Osteoblast (primary cell): ENCODE measurements at regions not wholly inside any gene's neighbourhood (a gene's known extent, or its start where the extent isn't known, plus 50 kb on each side); places are given as distances from the start of the nearest gene placed in this dataset.
A peak's percentile ranks its signal among the peaks of the same experiment; 100 is the strongest.

Experiments used
- DNase-seq: peaks from one replicate; pipeline ENCODE4 v3.0.0; 2011; ENCODE audit warnings: low spot score, mixed read lengths; ENCODE audit not compliant: insufficient read length; ENCODE audit errors: missing footprints
- H2AFZ ChIP-seq: 2 replicates; pipeline ENCODE4 v1.6.0; 2011; ENCODE audit warnings: mild to moderate bottlenecking, low read length
- H3K27ac ChIP-seq: 2 replicates; pipeline ENCODE4 v1.5.1; 2011; ENCODE audit warnings: mild to moderate bottlenecking, low read depth, low read length, moderate library complexity
- H3K27me3 ChIP-seq: 2 replicates; pipeline ENCODE4 v1.6.0; 2012; ENCODE audit warnings: mild to moderate bottlenecking, control low read depth, inconsistent platforms, low read length, moderate library complexity; ENCODE audit not compliant: insufficient read depth
- H3K36me3 ChIP-seq: 2 replicates; pipeline ENCODE4 v1.5.1; 2011; ENCODE audit warnings: mild to moderate bottlenecking, low read length, control low read depth, moderate library complexity; ENCODE audit not compliant: insufficient read depth
- H3K4me1 ChIP-seq: 2 replicates; pipeline ENCODE4 v1.5.1; 2011; ENCODE audit warnings: mild to moderate bottlenecking, low read length, control low read depth, moderate library complexity; ENCODE audit not compliant: insufficient read depth
- H3K4me2 ChIP-seq: 2 replicates; pipeline ENCODE4 v1.6.0; 2011; ENCODE audit warnings: mild to moderate bottlenecking, low read length; ENCODE audit not compliant: insufficient read depth
- H3K4me3 ChIP-seq: fragments of 200-600 bp; sonication (generic); 3 replicates; pipeline ENCODE4 v1.5.1; 2012; ENCODE audit warnings: mild to moderate bottlenecking, low read length, inconsistent platforms; ENCODE audit not compliant: insufficient read depth
- H3K79me2 ChIP-seq: 2 replicates; pipeline ENCODE4 v1.6.0; 2012; ENCODE audit warnings: mild to moderate bottlenecking, low read length, control low read depth, inconsistent platforms; ENCODE audit not compliant: insufficient read depth
- H3K9me3 ChIP-seq: 2 replicates; pipeline ENCODE4 v1.5.1; 2011; ENCODE audit warnings: low read depth, low read length, control low read depth
- H4K20me1 ChIP-seq: 2 replicates; pipeline ENCODE4 v1.6.0; 2012; ENCODE audit warnings: mild to moderate bottlenecking, low read length, control low read depth; ENCODE audit not compliant: insufficient read depth
- TF ChIP-seq, protein P1 (sequence below): IDR thresholded peaks from 2 replicates; pipeline ENCODE4 v1.5.1; 2011; ENCODE audit warnings: mild to moderate bottlenecking, low read depth, low read length, moderate library complexity; ENCODE audit errors: extremely low read depth

DNA sequence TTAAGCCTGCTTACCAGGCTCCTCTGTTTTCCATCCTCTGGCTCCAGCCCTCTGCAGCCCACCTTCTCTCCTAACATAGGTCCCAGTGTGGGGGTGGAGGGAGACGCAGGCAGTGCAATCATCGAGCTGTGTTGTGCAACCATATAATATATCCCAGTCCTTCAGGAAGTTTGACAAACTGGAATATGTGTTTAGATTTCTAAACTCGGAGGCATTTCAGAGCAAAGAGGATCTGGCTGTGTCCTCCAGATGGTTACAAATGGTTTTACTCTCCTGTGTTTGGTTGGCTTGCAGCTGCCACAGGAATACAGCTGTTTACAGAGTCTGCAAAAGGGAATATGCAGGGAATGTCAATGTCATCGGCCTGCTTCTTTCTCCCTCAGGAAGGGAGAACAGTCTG, 195.3 kb upstream of the LNX1 start:
- H3K4me3 ChIP-seq: no peak overlapping the region
- peak overlapping the region; percentile 83 for H2AFZ ChIP-seq
- H3K36me3 ChIP-seq: no peaks in the 10 kb centered on the region
- H3K9me3 ChIP-seq: no peaks in the 10 kb centered on the region
- no peaks in the 10 kb centered on the region for H3K27me3 ChIP-seq
- TF ChIP-seq, protein P1, sequence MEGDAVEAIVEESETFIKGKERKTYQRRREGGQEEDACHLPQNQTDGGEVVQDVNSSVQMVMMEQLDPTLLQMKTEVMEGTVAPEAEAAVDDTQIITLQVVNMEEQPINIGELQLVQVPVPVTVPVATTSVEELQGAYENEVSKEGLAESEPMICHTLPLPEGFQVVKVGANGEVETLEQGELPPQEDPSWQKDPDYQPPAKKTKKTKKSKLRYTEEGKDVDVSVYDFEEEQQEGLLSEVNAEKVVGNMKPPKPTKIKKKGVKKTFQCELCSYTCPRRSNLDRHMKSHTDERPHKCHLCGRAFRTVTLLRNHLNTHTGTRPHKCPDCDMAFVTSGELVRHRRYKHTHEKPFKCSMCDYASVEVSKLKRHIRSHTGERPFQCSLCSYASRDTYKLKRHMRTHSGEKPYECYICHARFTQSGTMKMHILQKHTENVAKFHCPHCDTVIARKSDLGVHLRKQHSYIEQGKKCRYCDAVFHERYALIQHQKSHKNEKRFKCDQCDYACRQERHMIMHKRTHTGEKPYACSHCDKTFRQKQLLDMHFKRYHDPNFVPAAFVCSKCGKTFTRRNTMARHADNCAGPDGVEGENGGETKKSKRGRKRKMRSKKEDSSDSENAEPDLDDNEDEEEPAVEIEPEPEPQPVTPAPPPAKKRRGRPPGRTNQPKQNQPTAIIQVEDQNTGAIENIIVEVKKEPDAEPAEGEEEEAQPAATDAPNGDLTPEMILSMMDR: no peak
- no peaks in the 10 kb centered on the region for H4K20me1 ChIP-seq
- H3K27ac ChIP-seq: no peak overlapping the region
- H3K4me1 ChIP-seq: peaks cover 16% of the 10 kb centered on the region
- peak overlapping the region; percentile 14 for H3K4me2 ChIP-seq
- no peak for DNase-seq
- H3K79me2 ChIP-seq: no peaks in the 10 kb centered on the region

DNA sequence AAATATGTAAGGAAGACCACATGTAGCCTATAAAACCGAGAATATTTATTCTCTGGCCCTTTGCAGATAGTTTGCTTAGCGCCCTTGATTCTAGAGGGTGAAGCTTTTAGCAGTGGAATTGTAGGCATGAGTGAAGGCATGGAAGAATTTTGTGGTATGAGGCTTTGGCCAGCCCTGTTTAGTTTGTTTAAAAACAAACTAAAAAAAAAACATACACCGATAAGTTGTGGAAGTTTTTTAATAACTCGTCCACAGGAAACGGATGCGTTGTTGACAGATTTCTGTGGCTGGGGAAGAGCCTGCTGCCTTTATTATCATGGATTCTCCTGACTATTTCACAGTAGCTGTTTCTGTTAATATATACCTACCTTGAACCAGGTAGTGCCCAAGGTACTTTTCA, 194.7 kb upstream of the LNX1 start:
- Histone ChIP-seq H3K36me3 (no peaks in the 10 kb centered on the region), H3K4me1 (peaks cover 22% of the 10 kb centered on the region), H3K4me2 (no peak overlapping the region), H3K4me3 (no peak overlapping the region), H3K27me3 (no peaks in the 10 kb centered on the region), H3K79me2 (no peaks in the 10 kb centered on the region), H3K27ac (no peak overlapping the region), H2AFZ (peak overlapping the region; percentile 83), H3K9me3 (no peaks in the 10 kb centered on the region), H4K20me1 (no peaks in the 10 kb centered on the region)
- no peak for DNase-seq
- TF ChIP-seq, protein P1: no peak

DNA sequence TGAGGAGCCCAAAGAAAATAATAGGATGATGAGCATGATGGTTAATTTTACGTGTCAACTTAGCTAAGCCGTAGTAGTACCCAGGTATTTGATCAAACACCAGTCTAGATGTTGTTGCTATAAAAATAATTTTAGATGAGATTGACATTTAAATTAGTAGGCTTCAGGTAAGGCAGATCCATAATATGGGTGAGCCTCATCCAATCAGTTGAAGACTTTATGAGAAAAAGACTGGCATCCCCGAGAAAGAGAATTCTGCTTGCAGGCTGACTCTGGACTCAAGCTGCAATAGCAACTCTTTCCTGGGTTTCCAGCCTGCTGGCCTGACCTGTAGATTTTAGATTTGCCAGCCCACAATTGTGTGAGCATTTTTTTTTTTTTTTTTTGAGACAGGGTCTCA, 192.8 kb upstream of the LNX1 start:
- Histone ChIP-seq H3K4me2 (no peak overlapping the region), H3K4me3 (no peak overlapping the region), H3K9me3 (no peaks in the 10 kb centered on the region), H3K79me2 (no peaks in the 10 kb centered on the region), H3K27me3 (no peaks in the 10 kb centered on the region), H4K20me1 (no peaks in the 10 kb centered on the region), H3K4me1 (peaks cover 27% of the 10 kb centered on the region), H3K36me3 (no peaks in the 10 kb centered on the region), H3K27ac (no peak overlapping the region), H2AFZ (no peak overlapping the region)
- no peak for DNase-seq
- TF ChIP-seq, protein P1: no peak

DNA sequence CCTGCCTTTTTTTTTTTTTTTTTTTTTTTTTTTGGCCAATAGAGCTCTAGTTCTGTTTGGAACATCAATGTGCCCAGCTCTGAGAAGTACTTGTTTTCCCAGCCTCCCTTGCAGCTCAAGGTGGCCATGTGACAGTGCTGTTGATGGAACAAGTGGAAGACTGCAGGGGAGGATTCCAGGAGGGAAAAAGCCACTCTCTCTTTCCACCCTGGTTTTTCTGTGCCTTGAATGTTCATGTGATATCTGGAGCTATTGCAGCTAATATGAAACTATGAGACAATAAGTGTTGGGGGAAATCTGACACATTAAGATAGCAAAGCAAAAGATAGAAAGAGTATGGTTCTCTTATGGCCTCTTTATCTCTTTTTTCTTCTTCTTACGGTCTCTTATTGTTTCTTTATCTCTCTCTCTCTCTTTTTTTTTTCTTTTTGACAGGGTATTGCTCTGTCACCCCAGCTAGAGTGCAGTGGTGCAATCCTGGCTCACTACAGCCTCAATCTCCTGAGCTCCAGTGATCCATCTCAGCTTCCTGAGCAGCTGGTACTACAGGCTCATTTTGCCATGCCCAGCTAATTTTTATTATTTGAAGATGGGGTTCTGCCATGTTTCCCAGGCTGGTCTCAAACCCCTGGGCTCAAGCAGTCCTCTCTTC, 192.0 kb upstream of the LNX1 start:
- H2AFZ ChIP-seq: no peak overlapping the region
- H3K9me3 ChIP-seq: no peaks in the 10 kb centered on the region
- H3K4me1 ChIP-seq: peaks cover 30% of the 10 kb centered on the region
- TF ChIP-seq, protein P1: no peak
- DNase-seq: no peak
- H3K27ac ChIP-seq: no peak overlapping the region
- no peak overlapping the region for H3K4me3 ChIP-seq
- H3K79me2 ChIP-seq: no peaks in the 10 kb centered on the region
- H4K20me1 ChIP-seq: no peaks in the 10 kb centered on the region
- H3K36me3 ChIP-seq: no peaks in the 10 kb centered on the region
- H3K4me2 ChIP-seq: no peak overlapping the region
- H3K27me3 ChIP-seq: no peaks in the 10 kb centered on the region
